Activated T-helper 17 cell treated with anti-CD3 and anti-CD28 coated beads, Interleukin-2, amount 50 U/mL, for 72 hours (primary cell): ENCODE measurements at regions not wholly inside any gene's neighbourhood (a gene's known extent, or its start where the extent isn't known, plus 50 kb on each side); places are given as distances from the start of the nearest gene placed in this dataset.

ENCODE experiments used
- ATAC-seq: fragments of 150-1000 bp; cut with Tn5 transposase; replicated peaks from 2 replicates; pipeline ENCODE4 v1.10.0; 2021; ENCODE audit warnings: mild to moderate bottlenecking, moderate library complexity
- H3K27ac Mint-ChIP-seq: one replicate; pipeline ENCODE4 v1.8.0; 2022; ENCODE audit warnings: mixed read lengths
- H3K27me3 Mint-ChIP-seq: one replicate; pipeline ENCODE4 v1.8.0; 2022; ENCODE audit warnings: mixed read lengths
- H3K36me3 Mint-ChIP-seq: one replicate; pipeline ENCODE4 v1.8.0; 2022; ENCODE audit warnings: low read depth, mild to moderate bottlenecking, mixed read lengths
- H3K4me1 Mint-ChIP-seq: one replicate; pipeline ENCODE4 v1.8.0; 2022; ENCODE audit warnings: mixed read lengths
- H3K4me3 Mint-ChIP-seq: one replicate; pipeline ENCODE4 v1.8.0; 2022; ENCODE audit warnings: mild to moderate bottlenecking, mixed read lengths
- H3K9me3 Mint-ChIP-seq: one replicate; pipeline ENCODE4 v1.8.0; 2022; ENCODE audit warnings: mixed read lengths

DNA sequence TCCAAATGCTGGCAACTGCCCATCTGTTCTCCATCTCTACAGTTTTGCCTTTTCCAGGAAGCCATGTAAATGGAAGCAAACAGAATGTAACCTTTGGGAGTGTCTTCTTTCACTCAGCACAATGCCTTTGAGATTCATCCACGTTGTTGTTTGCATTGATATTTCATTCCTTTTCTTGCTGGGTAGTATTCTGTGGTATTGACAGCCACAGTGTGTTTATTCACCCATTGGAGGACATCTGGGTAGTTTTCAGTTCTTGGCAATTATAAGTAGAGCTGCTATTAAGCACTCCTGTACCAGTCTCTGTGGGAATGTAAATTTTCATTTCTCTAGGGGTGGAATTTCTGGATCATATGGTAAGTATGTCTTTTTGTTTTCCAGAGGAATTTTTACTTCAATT is 194.3 kb upstream of the RPS6KA3 start:
- H3K4me3 Mint-ChIP-seq, result no peak overlapping the region
- no peak overlapping the region for H3K27ac Mint-ChIP-seq
- H3K9me3 Mint-ChIP-seq, result no peaks in the 10 kb centered on the region
- no peak for ATAC-seq
- H3K27me3 Mint-ChIP-seq, result no peaks in the 10 kb centered on the region
- peaks cover 9% of the 10 kb centered on the region for H3K4me1 Mint-ChIP-seq
- H3K36me3 Mint-ChIP-seq, result no peaks in the 10 kb centered on the region

DNA sequence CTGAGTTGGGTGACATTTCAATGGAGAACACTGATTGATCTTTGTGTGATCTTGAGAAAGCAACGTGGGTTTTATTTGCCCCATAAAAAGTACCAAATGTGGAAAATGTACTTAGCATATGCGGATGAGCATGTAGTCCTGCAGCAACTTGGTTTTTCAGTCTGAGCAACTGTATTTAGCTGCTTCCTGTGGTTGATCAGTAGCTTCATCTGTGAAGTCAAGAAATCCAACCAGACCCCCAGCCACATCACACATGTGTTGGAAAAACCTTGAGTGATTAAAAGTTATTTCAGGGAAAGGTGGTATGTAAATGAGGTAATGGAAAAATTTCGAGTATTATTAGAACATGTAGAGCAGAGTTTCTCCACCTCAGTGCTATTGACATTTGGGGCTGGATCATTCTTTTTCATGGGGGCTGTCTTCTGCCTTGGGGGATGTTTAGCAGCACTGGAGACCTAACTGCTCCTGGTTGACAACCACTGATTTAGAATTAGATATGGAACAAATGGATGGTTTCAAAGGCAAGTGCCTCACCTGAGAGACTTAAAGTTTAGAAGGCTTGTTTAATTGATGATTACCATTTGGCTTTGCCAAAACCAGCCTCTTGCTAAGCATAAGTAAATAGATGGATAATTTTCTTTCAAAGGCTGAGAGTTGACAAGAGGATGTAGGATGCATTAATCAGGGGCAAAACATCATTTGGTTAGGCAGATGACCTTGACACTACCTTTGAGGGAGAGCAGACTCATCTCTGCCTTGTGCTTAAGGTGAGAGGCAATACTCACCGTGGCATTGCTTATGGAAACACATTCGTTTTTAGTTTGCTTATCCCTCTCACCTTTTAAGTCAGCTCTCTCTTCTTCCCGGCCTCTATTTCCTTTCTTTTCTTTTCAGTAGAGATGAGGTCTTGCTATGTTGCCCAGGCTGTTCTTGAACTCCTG is 193.0 kb upstream of the RPS6KA3 start:
- peak overlapping the region; percentile 37 for H3K4me3 Mint-ChIP-seq
- H3K9me3 Mint-ChIP-seq, result no peaks in the 10 kb centered on the region
- peak; percentile 44 for ATAC-seq
- no peaks in the 10 kb centered on the region for H3K27me3 Mint-ChIP-seq
- H3K36me3 Mint-ChIP-seq, result no peaks in the 10 kb centered on the region
- H3K4me1 Mint-ChIP-seq, result peaks cover 9% of the 10 kb centered on the region
- no peak overlapping the region for H3K27ac Mint-ChIP-seq

DNA sequence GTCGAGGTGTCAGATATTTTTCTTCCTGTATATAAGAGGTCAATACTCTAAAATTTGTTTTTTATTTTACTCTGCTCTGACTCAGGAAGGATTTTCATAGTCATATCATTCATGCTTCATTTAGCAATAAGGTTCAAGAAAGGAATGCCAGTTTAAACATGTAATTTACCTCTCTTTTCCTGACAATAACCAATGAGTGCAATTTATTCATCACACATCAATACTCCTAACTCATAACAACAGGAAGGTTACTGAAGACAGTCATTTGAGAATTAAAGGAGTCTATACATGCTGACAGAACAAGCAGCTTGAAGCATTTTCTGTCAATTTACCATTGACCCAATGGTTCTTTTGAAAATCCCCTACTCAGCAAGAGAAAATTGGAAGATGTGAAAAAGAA is 190.3 kb upstream of the RPS6KA3 start:
- no peaks in the 10 kb centered on the region for H3K9me3 Mint-ChIP-seq
- peaks cover 19% of the 10 kb centered on the region for H3K4me1 Mint-ChIP-seq
- H3K27me3 Mint-ChIP-seq, result no peaks in the 10 kb centered on the region
- H3K36me3 Mint-ChIP-seq, result no peaks in the 10 kb centered on the region
- no peak overlapping the region for H3K4me3 Mint-ChIP-seq
- H3K27ac Mint-ChIP-seq, result no peak overlapping the region
- no peak for ATAC-seq

DNA sequence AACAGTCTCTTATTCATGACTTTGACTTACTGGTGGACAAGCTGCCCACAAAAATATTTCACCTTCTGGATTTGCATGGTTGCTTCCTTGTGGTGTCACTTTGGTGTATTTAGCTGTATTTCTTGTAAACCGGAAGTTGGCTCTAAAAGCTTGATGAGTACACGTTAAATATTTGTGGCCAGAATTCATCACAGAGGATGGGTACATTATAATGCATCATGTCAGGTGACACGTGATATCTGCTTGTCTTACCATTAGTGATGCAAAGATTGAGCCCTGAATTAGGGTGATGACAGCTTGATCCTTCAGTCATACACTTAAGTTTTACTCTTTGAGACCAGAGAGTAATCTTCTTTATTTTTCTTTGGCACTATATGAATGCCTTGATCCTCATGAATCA is 188.3 kb upstream of the RPS6KA3 start:
- H3K27ac Mint-ChIP-seq, result no peak overlapping the region
- H3K36me3 Mint-ChIP-seq, result no peaks in the 10 kb centered on the region
- H3K27me3 Mint-ChIP-seq, result no peaks in the 10 kb centered on the region
- H3K4me3 Mint-ChIP-seq, result no peak overlapping the region
- H3K4me1 Mint-ChIP-seq, result peaks cover 19% of the 10 kb centered on the region
- ATAC-seq, result no peak
- H3K9me3 Mint-ChIP-seq, result no peaks in the 10 kb centered on the region

- ATAC-seq, result peak; percentile 89
- Mint-ChIP-seq H3K27ac (no peak overlapping the region), H3K4me1 (peaks cover 19% of the 10 kb centered on the region), H3K9me3 (no peaks in the 10 kb centered on the region), H3K36me3 (no peaks in the 10 kb centered on the region), H3K27me3 (no peaks in the 10 kb centered on the region), H3K4me3 (peak overlapping the region; percentile 26)
Observed at GRCh38 chrX:20454117-20454516, 187.4 kb upstream of the RPS6KA3 start.

- no peaks in the 10 kb centered on the region for H3K27me3 Mint-ChIP-seq
Observed at GRCh38 chrX:20452487-20452886, 185.8 kb upstream of the RPS6KA3 start.

DNA sequence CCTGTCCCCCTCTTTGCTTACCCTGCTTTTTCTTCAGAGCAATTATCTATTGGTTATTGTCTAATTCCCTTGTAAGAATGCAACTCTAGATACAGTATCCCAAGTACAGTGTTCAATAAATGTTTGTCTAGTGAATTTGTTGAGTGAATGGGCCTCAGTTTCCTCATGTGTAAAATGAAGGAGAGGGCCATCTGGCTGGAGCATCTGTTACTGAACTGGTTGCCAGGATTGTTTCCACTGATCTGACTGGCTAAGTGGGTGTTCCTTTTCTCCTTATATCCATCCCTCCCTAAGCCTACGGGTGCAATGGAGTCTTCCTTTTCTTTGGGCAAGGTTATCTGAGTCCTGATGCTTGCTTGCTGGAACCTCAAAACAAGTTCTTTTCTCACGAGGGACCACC is 185.2 kb upstream of the RPS6KA3 start:
- Mint-ChIP-seq H3K4me1 (peaks cover 20% of the 10 kb centered on the region), H3K4me3 (peak overlapping the region; percentile 56), H3K36me3 (no peaks in the 10 kb centered on the region), H3K9me3 (no peaks in the 10 kb centered on the region), H3K27me3 (no peaks in the 10 kb centered on the region), H3K27ac (peak overlapping the region; percentile 66)
- no peak for ATAC-seq

More at GRCh38 chrX:20452487-20452886, 185.8 kb upstream of the RPS6KA3 start:
- peaks cover 20% of the 10 kb centered on the region for H3K4me1 Mint-ChIP-seq
- H3K27ac Mint-ChIP-seq, result peak overlapping the region; percentile 66
- H3K36me3 Mint-ChIP-seq, result no peaks in the 10 kb centered on the region
- peak; percentile 57 for ATAC-seq
- H3K9me3 Mint-ChIP-seq, result no peaks in the 10 kb centered on the region
- peak overlapping the region; percentile 56 for H3K4me3 Mint-ChIP-seq

DNA sequence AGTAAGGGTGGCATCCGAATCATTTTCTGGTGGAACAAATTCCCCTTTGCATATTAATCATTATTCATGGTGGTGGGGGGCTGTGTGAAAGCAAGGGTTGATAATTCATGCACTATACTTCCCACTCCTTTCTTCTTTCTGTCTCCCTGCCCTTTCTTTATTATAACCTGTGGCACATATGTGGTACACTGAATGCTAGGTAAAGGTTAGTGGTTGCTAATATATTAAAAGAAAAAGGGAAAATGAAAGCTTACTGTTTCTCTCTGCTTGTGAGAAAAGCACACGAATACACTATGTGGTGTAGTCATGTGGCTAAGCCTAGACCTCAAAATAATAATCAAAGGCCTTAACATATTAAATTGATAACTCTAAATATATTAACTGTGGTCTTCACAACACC is 178.4 kb upstream of the RPS6KA3 start:
- ATAC-seq, result peak; percentile 49
- Mint-ChIP-seq H3K36me3 (no peaks in the 10 kb centered on the region), H3K9me3 (no peaks in the 10 kb centered on the region), H3K4me1 (peaks cover 11% of the 10 kb centered on the region), H3K4me3 (peak overlapping the region; percentile 39), H3K27ac (no peak overlapping the region), H3K27me3 (no peaks in the 10 kb centered on the region)

- Mint-ChIP-seq H3K36me3 (no peaks in the 10 kb centered on the region), H3K9me3 (no peaks in the 10 kb centered on the region), H3K4me1 (peaks cover 9% of the 10 kb centered on the region), H3K27me3 (no peaks in the 10 kb centered on the region), H3K4me3 (peak overlapping the region; percentile 15), H3K27ac (no peak overlapping the region)
- peak; percentile 85 for ATAC-seq
Observed at GRCh38 chrX:20442597-20442996, 175.9 kb upstream of the RPS6KA3 start.

GRCh38 chrX:20441123-20441522 is 174.4 kb upstream of the RPS6KA3 start:
- Mint-ChIP-seq H3K4me1 (peaks cover 10% of the 10 kb centered on the region), H3K4me3 (no peak overlapping the region), H3K36me3 (no peaks in the 10 kb centered on the region), H3K27me3 (no peaks in the 10 kb centered on the region), H3K9me3 (no peaks in the 10 kb centered on the region), H3K27ac (no peak overlapping the region)
- no peak for ATAC-seq

- no peak overlapping the region for H3K4me3 Mint-ChIP-seq
- no peak overlapping the region for H3K27ac Mint-ChIP-seq
- no peak for ATAC-seq
- peaks cover 4% of the 10 kb centered on the region for H3K4me1 Mint-ChIP-seq
- no peaks in the 10 kb centered on the region for H3K9me3 Mint-ChIP-seq
- H3K27me3 Mint-ChIP-seq, result no peaks in the 10 kb centered on the region
- no peaks in the 10 kb centered on the region for H3K36me3 Mint-ChIP-seq
Observed at GRCh38 chrX:20438871-20439526, 172.3 kb upstream of the RPS6KA3 start.

GRCh38 chrX:20437683-20438082 is 171.0 kb upstream of the RPS6KA3 start:
- Mint-ChIP-seq H3K27me3 (no peaks in the 10 kb centered on the region), H3K27ac (no peak overlapping the region), H3K4me1 (peaks cover 10% of the 10 kb centered on the region)

GRCh38 chrX:20435913-20436312 is 169.2 kb upstream of the RPS6KA3 start:
- Mint-ChIP-seq H3K36me3 (no peaks in the 10 kb centered on the region), H3K9me3 (no peaks in the 10 kb centered on the region), H3K4me1 (peaks cover 10% of the 10 kb centered on the region), H3K27ac (no peak overlapping the region), H3K4me3 (no peak overlapping the region), H3K27me3 (no peaks in the 10 kb centered on the region)
- no peak for ATAC-seq

More at GRCh38 chrX:20437683-20438082, 171.0 kb upstream of the RPS6KA3 start:
- no peaks in the 10 kb centered on the region for H3K9me3 Mint-ChIP-seq
- H3K4me3 Mint-ChIP-seq, result peak overlapping the region; percentile 51
- peak; percentile 38 for ATAC-seq
- H3K36me3 Mint-ChIP-seq, result no peaks in the 10 kb centered on the region

GRCh38 chrX:20434986-20435385 is 168.3 kb upstream of the RPS6KA3 start:
- no peaks in the 10 kb centered on the region for H3K27me3 Mint-ChIP-seq
- ATAC-seq, result no peak
- no peak overlapping the region for H3K27ac Mint-ChIP-seq
- peaks cover 10% of the 10 kb centered on the region for H3K4me1 Mint-ChIP-seq
- no peaks in the 10 kb centered on the region for H3K36me3 Mint-ChIP-seq
- H3K4me3 Mint-ChIP-seq, result no peak overlapping the region
- no peaks in the 10 kb centered on the region for H3K9me3 Mint-ChIP-seq

DNA sequence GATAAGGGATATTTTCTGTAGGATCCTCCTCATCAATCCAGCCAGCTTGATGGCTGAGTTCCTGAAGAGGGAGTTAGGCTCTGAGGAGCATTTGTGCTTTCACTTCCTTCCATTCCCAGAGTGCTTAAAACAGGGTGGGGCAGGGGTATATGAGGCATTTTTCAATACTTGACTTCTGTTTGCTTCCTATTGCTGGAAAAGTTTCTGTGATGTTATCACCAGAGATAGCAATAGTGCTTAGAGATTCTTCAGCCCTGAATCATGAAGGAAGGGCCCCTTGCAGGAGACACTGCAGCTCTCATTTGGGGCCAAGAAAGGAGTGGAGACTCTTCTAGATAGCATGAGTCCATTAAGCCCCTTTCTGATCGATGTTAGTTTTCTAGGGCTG is 166.7 kb upstream of the RPS6KA3 start:
- H3K4me3 Mint-ChIP-seq, result peak overlapping the region; percentile 44
- H3K27ac Mint-ChIP-seq, result no peak overlapping the region
- H3K4me1 Mint-ChIP-seq, result peaks cover 10% of the 10 kb centered on the region
- no peaks in the 10 kb centered on the region for H3K9me3 Mint-ChIP-seq
- H3K36me3 Mint-ChIP-seq, result no peaks in the 10 kb centered on the region
- no peak for ATAC-seq
- no peaks in the 10 kb centered on the region for H3K27me3 Mint-ChIP-seq
